GM18858 (cell line): ENCODE measurements at regions not wholly inside any gene's neighbourhood (a gene's known extent, or its start where the extent isn't known, plus 50 kb on each side); places are given as distances from the start of the nearest gene placed in this dataset.

Experiments used
- ATAC-seq: cut with Tn5 transposase; IDR thresholded peaks from one replicate; pipeline ENCODE4 v1.9.1; 2021; ENCODE audit not compliant: unreplicated experiment

GRCh38 chr2:12161085-12161484 is 414.7 kb downstream of the LPIN1 start:
- no peak for ATAC-seq

GRCh38 chr2:12162269-12163247 is 416.1 kb downstream of the LPIN1 start:
- ATAC-seq: no peak

- ATAC-seq: no peak
Observed at GRCh38 chr2:12163866-12164265, 417.4 kb downstream of the LPIN1 start.

GRCh38 chr2:12164689-12165088 is 418.3 kb downstream of the LPIN1 start:
- no peak for ATAC-seq

GRCh38 chr2:12167525-12168317 is 421.3 kb downstream of the LPIN1 start:
- ATAC-seq: no peak

- no peak for ATAC-seq
Observed at GRCh38 chr2:12168354-12168753, 421.9 kb downstream of the LPIN1 start.

GRCh38 chr2:12168791-12169388 is 422.5 kb downstream of the LPIN1 start:
- ATAC-seq: no peak

- no peak for ATAC-seq
Observed at GRCh38 chr2:12169721-12170120, 423.3 kb downstream of the LPIN1 start.

- ATAC-seq: no peak
Observed at GRCh38 chr2:12170121-12170520, 423.7 kb downstream of the LPIN1 start.

GRCh38 chr2:12173271-12173942 is 427.0 kb downstream of the LPIN1 start:
- no peak for ATAC-seq

GRCh38 chr2:12173943-12174340 is 427.5 kb downstream of the LPIN1 start:
- no peak for ATAC-seq

GRCh38 chr2:12175323-12175722 is 428.9 kb downstream of the LPIN1 start:
- ATAC-seq: no peak

- peak; percentile 80 for ATAC-seq
Observed at GRCh38 chr2:12176623-12177454, 430.4 kb downstream of the LPIN1 start.

GRCh38 chr2:12177455-12178288 is 431.2 kb downstream of the LPIN1 start:
- peak; percentile 62 for ATAC-seq

- no peak for ATAC-seq
Observed at GRCh38 chr2:12178289-12179080, 432.1 kb downstream of the LPIN1 start.

GRCh38 chr2:12180031-12180430 is 433.6 kb downstream of the LPIN1 start:
- ATAC-seq: no peak

GRCh38 chr2:12183032-12183645 is 436.7 kb downstream of the LPIN1 start:
- no peak for ATAC-seq

GRCh38 chr2:12192762-12193161 is 446.3 kb downstream of the LPIN1 start:
- no peak for ATAC-seq
